GM10248 (cell line): ENCODE measurements at regions not wholly inside any gene's neighbourhood (a gene's known extent, or its start where the extent isn't known, plus 50 kb on each side); places are given as distances from the start of the nearest gene placed in this dataset.

Experiments
- CTCF ChIA-PET: fragments of 300-600 bp; sonication (Branson Sonifier 250); formaldehyde crosslinking; extraction: SDS; loops from one replicate; lab custom pipeline; 2021; ENCODE audit warnings: antibody characterized with exemption; lab: Yijun Ruan, JAX
- POLR2A ChIA-PET: fragments of 350-650 bp; sonication (Branson Sonifier 250); formaldehyde crosslinking; extraction: SDS; loops from one replicate; lab custom pipeline; 2020; ENCODE audit warnings: antibody characterized with exemption; lab: Yijun Ruan, JAX
- DNase-seq: peaks from one replicate; pipeline ENCODE4 v3.0.0; 2012; ENCODE audit errors: extremely low spot score
- TF ChIP-seq, protein P1 (sequence below): IDR thresholded peaks from 2 replicates; pipeline ENCODE4 v1.5.1; 2012; ENCODE audit warnings: mild to moderate bottlenecking, low read depth; ENCODE audit errors: extremely low read depth, missing control alignments, control extremely low read depth

DNA sequence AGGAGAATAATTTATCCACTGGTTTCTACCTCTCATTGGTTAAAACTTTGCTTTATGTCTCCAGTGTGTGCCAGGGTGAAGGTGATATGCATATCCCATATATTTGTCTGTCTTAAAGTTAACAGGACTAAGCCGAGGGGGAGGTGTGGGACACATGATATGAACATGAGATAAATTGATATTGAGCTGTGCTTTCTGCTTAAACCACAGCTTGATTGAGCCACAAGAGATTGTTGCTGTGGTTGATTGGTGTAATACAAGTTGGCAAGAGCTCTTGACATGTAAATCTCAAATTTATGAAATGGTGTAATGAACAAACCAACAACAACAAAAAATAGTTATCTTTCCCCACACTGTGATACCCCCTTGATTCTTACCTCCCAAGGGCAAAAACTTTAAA lies 1295.5 kb upstream of the NCAM2 start:
- POLR2A ChIA-PET = no interaction called here
- no peak for DNase-seq
- TF ChIP-seq, protein P1, sequence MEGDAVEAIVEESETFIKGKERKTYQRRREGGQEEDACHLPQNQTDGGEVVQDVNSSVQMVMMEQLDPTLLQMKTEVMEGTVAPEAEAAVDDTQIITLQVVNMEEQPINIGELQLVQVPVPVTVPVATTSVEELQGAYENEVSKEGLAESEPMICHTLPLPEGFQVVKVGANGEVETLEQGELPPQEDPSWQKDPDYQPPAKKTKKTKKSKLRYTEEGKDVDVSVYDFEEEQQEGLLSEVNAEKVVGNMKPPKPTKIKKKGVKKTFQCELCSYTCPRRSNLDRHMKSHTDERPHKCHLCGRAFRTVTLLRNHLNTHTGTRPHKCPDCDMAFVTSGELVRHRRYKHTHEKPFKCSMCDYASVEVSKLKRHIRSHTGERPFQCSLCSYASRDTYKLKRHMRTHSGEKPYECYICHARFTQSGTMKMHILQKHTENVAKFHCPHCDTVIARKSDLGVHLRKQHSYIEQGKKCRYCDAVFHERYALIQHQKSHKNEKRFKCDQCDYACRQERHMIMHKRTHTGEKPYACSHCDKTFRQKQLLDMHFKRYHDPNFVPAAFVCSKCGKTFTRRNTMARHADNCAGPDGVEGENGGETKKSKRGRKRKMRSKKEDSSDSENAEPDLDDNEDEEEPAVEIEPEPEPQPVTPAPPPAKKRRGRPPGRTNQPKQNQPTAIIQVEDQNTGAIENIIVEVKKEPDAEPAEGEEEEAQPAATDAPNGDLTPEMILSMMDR = no peak
- CTCF ChIA-PET = no interaction called here

DNA sequence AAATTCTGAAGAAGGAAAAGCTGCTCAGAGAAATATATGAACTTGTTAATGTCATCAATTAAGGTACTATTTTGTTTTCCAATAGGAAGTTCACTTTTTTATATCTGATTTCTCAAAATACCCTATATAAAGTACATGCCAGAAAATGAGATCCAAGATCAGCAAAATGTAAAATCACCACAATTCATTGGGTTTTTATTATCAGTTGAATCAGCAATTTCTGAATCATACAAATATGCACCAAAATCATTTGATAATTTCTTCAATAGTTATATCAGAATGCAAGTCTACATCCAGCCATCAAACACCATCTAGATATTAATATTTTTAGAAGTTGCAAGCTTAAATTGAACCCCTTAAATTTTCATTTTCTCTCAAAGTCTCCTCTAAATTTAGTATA lies 1293.4 kb upstream of the NCAM2 start:
- DNase-seq = no peak
- TF ChIP-seq, protein P1 = no peak
- CTCF ChIA-PET = no interaction called here
- POLR2A ChIA-PET = no interaction called here

DNA sequence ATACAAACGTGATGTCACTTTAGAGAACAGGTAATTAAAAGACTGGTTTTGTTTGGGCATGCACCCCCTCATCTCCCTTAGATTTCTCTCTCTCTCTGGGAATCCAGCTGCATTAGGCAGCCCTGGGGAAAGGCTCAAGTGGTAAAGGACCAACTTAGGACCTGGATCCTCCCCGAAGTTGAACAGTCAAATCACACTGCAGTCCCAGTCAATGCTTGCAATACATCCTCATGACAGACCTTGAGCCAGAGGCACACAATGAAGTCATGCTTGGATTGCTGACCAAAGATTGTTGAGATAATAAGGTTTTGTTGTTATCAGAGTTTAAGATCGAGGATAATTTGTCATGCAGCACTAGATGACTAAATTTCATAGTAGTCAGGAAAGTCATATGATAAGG lies 1285.8 kb upstream of the NCAM2 start:
- no peak for DNase-seq
- CTCF ChIA-PET = no interaction called here
- POLR2A ChIA-PET = no interaction called here
- TF ChIP-seq, protein P1 = no peak

DNA sequence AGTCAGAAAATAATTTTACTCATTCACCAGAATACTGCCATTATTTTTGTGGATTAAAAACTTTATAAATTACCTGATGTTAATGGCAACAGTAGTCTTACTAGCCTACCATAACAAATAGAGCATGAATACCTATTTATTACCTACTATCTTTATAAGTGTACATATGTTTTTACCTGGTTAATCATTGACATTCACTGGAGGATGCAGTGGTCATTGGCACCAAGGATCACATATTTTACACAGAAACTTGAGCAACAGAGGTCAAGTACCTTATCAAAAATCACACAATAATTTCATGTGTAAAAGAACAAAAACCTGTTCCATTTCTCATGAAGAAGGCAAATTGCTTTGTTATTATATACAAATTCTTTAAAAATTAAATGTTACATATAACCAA lies 1284.9 kb upstream of the NCAM2 start:
- ChIA-PET POLR2A (no interaction called here), CTCF (interaction anchor here (0.8 kb wide), 1 partner anchor 26 kb away, joined by 3 read pairs; no protein-coding TSS in a partner anchor)
- TF ChIP-seq, protein P1 = no peak
- no peak for DNase-seq

DNA sequence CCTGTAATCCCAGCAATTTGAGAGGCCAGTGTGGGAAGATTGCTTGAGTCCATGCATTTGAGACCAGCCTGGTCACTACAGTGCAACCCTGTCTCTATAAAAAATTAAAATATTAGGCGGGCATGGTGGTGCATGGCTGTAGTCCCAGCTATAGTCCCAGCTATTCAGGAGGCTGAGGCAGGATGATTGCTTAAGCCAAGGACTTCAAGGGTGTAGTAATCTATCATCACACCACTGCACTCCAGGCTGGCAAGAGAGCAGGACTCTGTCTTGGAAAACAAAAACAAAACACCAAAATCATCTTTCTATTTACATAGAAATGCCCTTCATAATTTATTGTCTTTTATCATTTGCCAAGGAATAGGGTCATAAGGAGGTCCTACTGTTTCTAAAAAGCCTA lies 1274.1 kb upstream of the NCAM2 start:
- TF ChIP-seq, protein P1 = no peak
- CTCF ChIA-PET = no interaction called here
- POLR2A ChIA-PET = no interaction called here
- DNase-seq = no peak

DNA sequence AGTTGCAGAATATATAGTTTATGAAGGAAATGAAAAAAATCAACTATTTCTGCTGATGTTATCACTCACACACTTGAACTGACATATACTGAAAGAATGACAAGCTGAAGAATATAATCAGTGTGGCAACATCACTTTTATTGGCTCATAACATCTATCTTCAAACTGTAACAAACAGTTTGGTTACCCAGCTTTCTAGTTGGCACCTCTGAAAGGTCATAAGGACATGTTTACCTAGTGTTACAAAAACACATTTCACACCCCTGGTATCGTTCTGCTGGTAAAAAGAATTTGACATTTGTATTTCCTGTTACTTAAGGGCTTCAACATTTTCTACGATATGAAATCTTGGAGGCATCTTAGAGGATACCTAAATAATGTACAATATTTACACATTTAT lies 1267.0 kb upstream of the NCAM2 start:
- TF ChIP-seq, protein P1 = no peak
- POLR2A ChIA-PET = no interaction called here
- CTCF ChIA-PET = no interaction called here
- no peak for DNase-seq

DNA sequence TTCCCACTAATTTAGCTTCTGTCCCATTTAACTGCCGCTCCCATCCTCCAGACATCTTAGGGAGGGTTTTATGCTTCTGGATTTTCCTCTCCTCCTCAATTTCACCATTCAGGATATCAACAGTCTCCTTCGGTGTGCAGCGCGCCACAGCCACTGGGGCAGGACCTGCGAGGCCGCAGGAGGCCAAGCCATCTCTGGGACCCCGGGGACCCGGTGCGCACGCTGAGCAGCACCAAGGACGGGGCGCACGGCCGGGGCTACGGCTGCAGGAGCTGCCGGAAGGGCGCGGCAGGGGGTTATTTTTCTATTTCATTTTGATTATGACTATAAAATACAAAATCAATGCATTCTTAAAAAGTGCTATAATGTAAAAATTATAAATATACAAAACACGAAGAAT lies 1238.4 kb upstream of the NCAM2 start:
- POLR2A ChIA-PET = no interaction called here
- CTCF ChIA-PET = no interaction called here
- DNase-seq = no peak
- TF ChIP-seq, protein P1 = no peak
